ENCODE measurements at regions not wholly inside any gene's neighbourhood (a gene's known extent, or its start where the extent isn't known, plus 50 kb on each side); places are given as distances from the start of the nearest gene placed in this dataset.
"Not testable (repeated sequence)": the region's sequence is repeated elsewhere in the genome, so short reads cannot be mapped to it uniquely, and the experiment has no call there.

DNA sequence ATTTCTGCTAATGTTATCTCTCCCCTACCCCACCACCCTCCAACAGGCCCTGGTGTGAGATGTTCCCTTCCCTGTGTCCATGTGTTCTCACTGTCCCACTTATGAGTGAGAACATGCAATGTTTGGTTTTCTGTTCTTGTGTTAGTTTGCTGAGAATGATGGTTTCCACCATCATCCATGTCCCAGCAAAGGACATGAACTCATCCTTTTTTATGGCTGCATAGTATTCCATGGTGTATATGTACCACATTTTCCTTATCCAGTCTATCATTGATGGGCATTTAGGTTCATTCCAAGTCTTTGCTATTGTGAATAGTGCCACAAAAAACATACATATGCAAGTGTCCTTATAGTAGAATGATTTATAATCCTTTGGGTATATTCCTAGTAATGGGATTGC is 104.5 kb downstream of the ZNF33B start:
- H3K27ac Mint-ChIP-seq, CTCF ChIA-PET, H3K4me3 Mint-ChIP-seq, H3K27me3 Mint-ChIP-seq, DNase-seq, H3K4me1 Mint-ChIP-seq, POLR2A ChIA-PET: not testable (repeated sequence)
- Mint-ChIP-seq H3K9me3 (peaks cover 62% of the 10 kb centered on the region), H3K36me3 (ENCODE audit: low read depth) (peaks cover 14% of the 10 kb centered on the region)

- H3K27ac Mint-ChIP-seq: no peak overlapping the region
Observed at GRCh38 chr10:42532996-42533395, 105.4 kb downstream of the ZNF33B start.

DNA sequence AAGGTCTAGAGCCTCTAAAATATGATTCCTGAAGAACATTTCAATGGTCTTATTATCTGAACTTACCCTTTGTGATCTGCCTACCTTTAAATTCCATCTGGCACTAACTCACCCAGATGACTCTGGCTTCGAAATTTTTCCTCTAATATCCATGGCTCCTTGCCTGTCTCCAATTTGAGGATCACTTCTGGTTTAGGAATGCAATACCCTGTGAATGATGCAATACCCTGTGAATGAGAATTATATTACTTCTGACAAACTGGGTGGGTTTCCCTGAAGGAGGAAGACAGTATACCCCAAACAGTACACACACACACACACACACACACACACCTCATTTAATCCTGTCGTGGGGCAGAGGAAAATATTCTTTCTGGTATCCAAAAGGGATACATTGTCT is 115.3 kb downstream of the ZNF33B start:
- Mint-ChIP-seq H3K27ac (no peak overlapping the region), H3K36me3 (ENCODE audit: low read depth) (peaks cover 59% of the 10 kb centered on the region), H3K4me3 (no peak overlapping the region), H3K4me1 (no peaks in the 10 kb centered on the region), H3K27me3 (no peaks in the 10 kb centered on the region), H3K9me3 (peaks cover 53% of the 10 kb centered on the region)
- CTCF ChIA-PET: no interaction called here
- DNase-seq: no peak
- POLR2A ChIA-PET: no interaction called here

More at GRCh38 chr10:42532996-42533395, 105.4 kb downstream of the ZNF33B start:
- Mint-ChIP-seq H3K27me3 (no peaks in the 10 kb centered on the region), H3K36me3 (ENCODE audit: low read depth) (peaks cover 8% of the 10 kb centered on the region), H3K4me1 (no peaks in the 10 kb centered on the region), H3K4me3 (no peak overlapping the region), H3K9me3 (peaks cover 54% of the 10 kb centered on the region)
- no peak for DNase-seq
- CTCF ChIA-PET: no interaction called here
- POLR2A ChIA-PET: no interaction called here

DNA sequence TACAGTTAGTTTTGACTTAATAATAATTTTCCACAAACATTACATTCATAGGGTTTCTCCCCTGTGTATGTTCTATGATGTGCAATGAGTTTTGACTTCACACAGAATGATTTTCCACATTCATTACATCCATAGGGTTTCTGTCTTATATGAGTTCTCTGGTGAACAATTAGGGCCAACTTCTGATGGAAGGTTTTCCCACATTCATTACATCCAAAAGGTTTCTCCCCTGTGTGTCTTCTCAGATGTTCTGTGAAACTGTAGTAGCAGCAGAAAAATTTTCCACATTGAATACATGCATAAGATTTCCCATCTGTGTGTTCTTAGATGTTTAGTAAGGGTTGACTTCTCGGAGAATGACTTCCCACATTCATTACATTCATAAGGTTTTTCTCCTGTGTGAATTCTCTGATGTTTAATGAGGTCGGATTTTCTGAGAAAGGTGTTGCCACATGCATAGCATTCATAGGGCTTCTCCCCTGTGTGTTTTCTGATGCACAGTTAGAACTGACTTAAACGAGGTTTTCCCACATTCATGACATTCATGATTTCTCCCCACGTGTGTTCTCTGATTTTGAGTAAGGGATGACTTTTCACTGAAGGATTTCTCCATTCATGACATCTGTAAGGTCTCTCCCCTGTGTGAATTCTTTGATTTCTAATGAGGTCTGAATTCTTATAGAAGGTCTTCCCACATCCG is 118.5 kb downstream of the ZNF33B start:
- ChIA-PET CTCF (no interaction called here), POLR2A (no interaction called here)
- Mint-ChIP-seq H3K27me3 (no peaks in the 10 kb centered on the region), H3K36me3 (ENCODE audit: low read depth) (peaks cover 67% of the 10 kb centered on the region), H3K9me3 (peaks cover 77% of the 10 kb centered on the region), H3K27ac (no peak overlapping the region), H3K4me1 (no peaks in the 10 kb centered on the region), H3K4me3 (no peak overlapping the region)
- no peak for DNase-seq

GRCh38 chr10:42519079-42519478 is 119.3 kb downstream of the ZNF33B start:
- H3K27ac Mint-ChIP-seq: no peak overlapping the region
- CTCF ChIA-PET: no interaction called here
- no peaks in the 10 kb centered on the region for H3K4me1 Mint-ChIP-seq
- no peaks in the 10 kb centered on the region for H3K27me3 Mint-ChIP-seq
- H3K9me3 Mint-ChIP-seq: peaks cover 78% of the 10 kb centered on the region
- H3K4me3 Mint-ChIP-seq: no peak overlapping the region
- POLR2A ChIA-PET: no interaction called here
- DNase-seq: no peak
- peaks cover 63% of the 10 kb centered on the region for H3K36me3 Mint-ChIP-seq (ENCODE audit: low read depth)

DNA sequence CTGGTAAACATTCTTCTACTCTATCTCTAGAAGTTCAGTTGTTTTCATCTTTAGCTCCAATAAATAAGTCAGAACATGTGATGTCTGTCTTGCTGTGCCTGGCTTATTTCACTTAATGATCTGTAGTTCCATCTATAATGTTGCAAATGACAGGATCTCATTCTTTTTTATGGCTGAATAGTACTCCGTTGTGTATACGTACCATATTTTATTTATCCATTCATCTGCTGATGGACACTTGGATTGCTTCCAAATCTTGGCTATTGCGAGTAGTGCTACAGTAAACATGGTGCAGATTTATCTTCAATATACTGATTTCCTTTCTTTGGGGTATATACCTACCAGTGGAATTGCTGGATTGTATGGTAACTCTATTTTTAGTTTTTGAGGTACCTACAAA is 124.4 kb downstream of the ZNF33B start:
- no peak for DNase-seq
- CTCF ChIA-PET: interaction anchor here (0.6 kb wide), 1 partner anchor 292 kb away, joined by 3 read pairs; no protein-coding TSS in a partner anchor
- POLR2A ChIA-PET: no interaction called here
- Mint-ChIP-seq H3K9me3 (peaks cover 63% of the 10 kb centered on the region), H3K27ac (no peak overlapping the region), H3K4me3 (no peak overlapping the region), H3K4me1 (no peaks in the 10 kb centered on the region), H3K36me3 (ENCODE audit: low read depth) (peaks cover 21% of the 10 kb centered on the region), H3K27me3 (no peaks in the 10 kb centered on the region)

- no peaks in the 10 kb centered on the region for H3K27me3 Mint-ChIP-seq
- H3K36me3 Mint-ChIP-seq (ENCODE audit: low read depth): no peaks in the 10 kb centered on the region
- CTCF ChIA-PET: no interaction called here
Observed at GRCh38 chr10:42491801-42492200, 146.6 kb downstream of the ZNF33B start.

DNA sequence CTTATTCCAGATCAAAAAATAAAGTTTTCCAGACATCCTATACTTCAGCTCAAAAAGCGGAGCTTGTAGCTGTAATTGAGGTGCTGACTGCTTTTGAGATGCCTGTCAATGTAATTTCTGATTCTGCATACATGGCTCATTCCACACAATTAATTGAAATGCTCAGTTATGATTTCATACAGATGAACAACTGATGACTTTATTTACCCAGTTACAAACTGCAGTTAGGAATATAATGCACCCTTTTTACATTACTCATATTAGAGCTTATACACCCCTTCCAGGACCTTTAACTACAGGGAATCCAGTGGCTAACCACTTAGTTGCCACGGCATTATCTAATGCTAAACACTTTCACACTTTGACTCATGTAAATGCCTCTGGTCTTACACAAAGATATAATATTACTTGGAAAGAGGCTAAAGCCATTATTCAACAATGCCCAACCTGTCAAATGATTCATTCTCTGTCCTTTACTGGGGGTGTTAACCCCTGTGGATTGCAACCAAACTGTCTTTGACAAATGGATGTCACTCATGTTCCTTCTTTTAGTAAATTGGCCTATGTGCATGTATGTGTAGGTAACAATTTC is 147.3 kb downstream of the ZNF33B start:
- no peak for DNase-seq
- POLR2A ChIA-PET: no interaction called here
- no peaks in the 10 kb centered on the region for H3K36me3 Mint-ChIP-seq (ENCODE audit: low read depth)
- H3K27ac Mint-ChIP-seq: no peak overlapping the region
- H3K4me1 Mint-ChIP-seq: no peaks in the 10 kb centered on the region
- CTCF ChIA-PET: no interaction called here
- no peaks in the 10 kb centered on the region for H3K27me3 Mint-ChIP-seq
- no peak overlapping the region for H3K4me3 Mint-ChIP-seq
- H3K9me3 Mint-ChIP-seq: no peaks in the 10 kb centered on the region

More at GRCh38 chr10:42491801-42492200, 146.6 kb downstream of the ZNF33B start:
- Mint-ChIP-seq H3K9me3 (no peaks in the 10 kb centered on the region), H3K4me3 (no peak overlapping the region), H3K4me1 (no peaks in the 10 kb centered on the region), H3K27ac (no peak overlapping the region)
- no peak for DNase-seq
- POLR2A ChIA-PET: no interaction called here

DNA sequence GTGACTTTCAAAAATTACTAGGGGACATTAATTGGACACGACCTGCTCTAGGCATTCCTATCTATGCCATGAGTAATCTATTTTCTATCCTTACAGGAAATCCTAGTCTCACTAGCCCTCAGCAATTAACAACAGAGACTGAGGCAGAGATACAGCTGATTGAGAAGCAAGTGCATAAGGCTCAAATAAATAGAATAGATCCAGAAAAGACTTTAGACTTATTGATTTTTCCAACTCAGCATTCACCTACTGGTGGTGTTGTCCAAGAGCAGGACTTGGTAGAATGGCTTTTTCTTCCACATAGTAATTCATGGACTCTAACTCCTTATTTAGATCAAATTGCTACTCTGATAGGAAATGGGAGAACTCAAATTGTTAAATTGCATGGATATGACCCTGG is 148.0 kb downstream of the ZNF33B start:
- ChIA-PET POLR2A (no interaction called here), CTCF (no interaction called here)
- Mint-ChIP-seq H3K4me3 (no peak overlapping the region), H3K9me3 (no peaks in the 10 kb centered on the region), H3K4me1 (no peaks in the 10 kb centered on the region), H3K27ac (no peak overlapping the region), H3K27me3 (no peaks in the 10 kb centered on the region), H3K36me3 (ENCODE audit: low read depth) (no peaks in the 10 kb centered on the region)
- no peak for DNase-seq

DNA sequence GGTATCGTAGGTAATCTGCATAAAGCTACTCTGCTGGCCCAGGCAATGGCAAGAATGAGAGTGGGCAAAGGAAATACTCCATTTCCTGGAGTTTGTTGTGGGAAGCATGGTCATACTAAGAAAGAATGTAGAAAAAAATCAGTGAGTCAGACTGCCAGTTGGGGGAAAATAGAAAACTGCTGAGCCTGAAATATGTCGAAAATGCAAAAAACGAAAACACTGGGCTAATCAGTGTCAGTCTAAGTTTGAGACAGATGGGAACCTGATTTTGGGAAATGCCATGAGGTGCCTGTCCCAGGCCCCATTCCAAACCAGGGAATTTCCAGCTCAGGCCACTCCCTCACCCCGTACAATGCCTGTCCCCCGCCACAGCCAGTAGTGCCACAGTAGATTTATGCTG is 150.0 kb downstream of the ZNF33B start:
- H3K27me3 Mint-ChIP-seq: no peaks in the 10 kb centered on the region
- no peak overlapping the region for H3K4me3 Mint-ChIP-seq
- ChIA-PET POLR2A (no interaction called here), CTCF (interaction anchor here (0.6 kb wide), 1 partner anchor 990 kb away, joined by 3 read pairs; no protein-coding TSS in a partner anchor)
- no peaks in the 10 kb centered on the region for H3K4me1 Mint-ChIP-seq
- no peaks in the 10 kb centered on the region for H3K36me3 Mint-ChIP-seq (ENCODE audit: low read depth)
- H3K27ac Mint-ChIP-seq: no peak overlapping the region
- DNase-seq: no peak
- H3K9me3 Mint-ChIP-seq: no peaks in the 10 kb centered on the region

- H3K36me3 Mint-ChIP-seq (ENCODE audit: low read depth): no peaks in the 10 kb centered on the region
- no peak for DNase-seq
- CTCF ChIA-PET: no interaction called here
Observed at GRCh38 chr10:42482411-42482810, 156.0 kb downstream of the ZNF33B start.

GRCh38 chr10:42479057-42479456 is 159.3 kb downstream of the ZNF33B start:
- H3K4me3 Mint-ChIP-seq: no peak overlapping the region
- peaks cover 6% of the 10 kb centered on the region for H3K4me1 Mint-ChIP-seq
- ChIA-PET CTCF (no interaction called here), POLR2A (no interaction called here)
- H3K27ac Mint-ChIP-seq: no peak overlapping the region
- no peaks in the 10 kb centered on the region for H3K36me3 Mint-ChIP-seq (ENCODE audit: low read depth)
- no peak for DNase-seq
- H3K27me3 Mint-ChIP-seq: peaks cover 28% of the 10 kb centered on the region
- H3K9me3 Mint-ChIP-seq: peaks cover 4% of the 10 kb centered on the region

More at GRCh38 chr10:42482411-42482810, 156.0 kb downstream of the ZNF33B start:
- POLR2A ChIA-PET: no interaction called here
- H3K4me1 Mint-ChIP-seq: no peaks in the 10 kb centered on the region
- no peaks in the 10 kb centered on the region for H3K9me3 Mint-ChIP-seq
- no peak overlapping the region for H3K4me3 Mint-ChIP-seq
- peaks cover 3% of the 10 kb centered on the region for H3K27me3 Mint-ChIP-seq
- H3K27ac Mint-ChIP-seq: no peak overlapping the region

DNA sequence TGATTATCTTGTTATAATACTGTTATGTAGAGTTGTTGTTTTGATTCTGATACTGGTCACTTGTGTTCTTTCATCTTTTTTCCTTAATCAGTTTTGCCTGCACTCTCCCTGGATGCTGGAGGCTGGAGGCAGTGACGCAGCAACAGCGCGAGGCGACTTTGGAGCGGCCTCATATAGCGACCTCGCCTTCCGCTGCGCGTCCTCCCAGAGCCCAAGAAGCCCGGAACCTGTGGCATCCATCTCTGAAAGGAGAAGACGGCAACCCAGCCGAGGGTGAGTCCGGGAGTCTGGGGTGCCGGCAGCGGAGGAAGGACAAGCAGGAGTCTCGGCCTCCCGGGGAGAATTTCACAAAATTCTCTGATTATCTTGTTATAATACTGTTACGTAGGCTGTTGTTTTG is 161.2 kb downstream of the ZNF33B start:
- POLR2A ChIA-PET: no interaction called here
- Mint-ChIP-seq H3K4me1 (peaks cover 6% of the 10 kb centered on the region), H3K27ac (no peak overlapping the region), H3K9me3 (peaks cover 4% of the 10 kb centered on the region), H3K4me3 (no peak overlapping the region), H3K36me3 (ENCODE audit: low read depth) (no peaks in the 10 kb centered on the region), H3K27me3 (peaks cover 28% of the 10 kb centered on the region)
- CTCF ChIA-PET: no interaction called here
- DNase-seq: no peak

DNA sequence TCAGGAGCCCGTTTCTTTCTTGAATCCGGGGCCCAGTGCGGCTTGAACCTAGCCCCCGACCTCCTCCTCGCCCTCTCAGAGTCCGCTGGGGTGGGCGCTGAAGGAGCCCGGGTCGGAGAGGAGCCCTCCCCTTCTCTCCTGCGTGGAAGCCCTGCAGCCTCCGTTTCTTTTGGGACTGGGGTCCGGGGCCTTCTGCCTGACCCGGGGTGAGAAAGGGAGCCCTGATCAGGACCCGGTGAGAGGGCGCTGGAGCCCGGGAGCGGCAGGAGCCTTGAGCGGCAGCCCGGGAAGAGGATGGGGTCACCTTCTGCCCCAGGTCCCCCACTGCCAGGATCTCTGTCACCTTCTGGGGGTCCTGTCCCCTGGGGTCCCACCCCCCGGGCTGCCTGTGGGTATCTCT is 162.3 kb downstream of the ZNF33B start:
- DNase-seq: no peak
- no peak overlapping the region for H3K4me3 Mint-ChIP-seq
- H3K4me1 Mint-ChIP-seq: peaks cover 6% of the 10 kb centered on the region
- POLR2A ChIA-PET: no interaction called here
- H3K27me3 Mint-ChIP-seq: peaks cover 28% of the 10 kb centered on the region
- H3K36me3 Mint-ChIP-seq (ENCODE audit: low read depth): no peaks in the 10 kb centered on the region
- CTCF ChIA-PET: no interaction called here
- H3K27ac Mint-ChIP-seq: no peak overlapping the region
- peaks cover 4% of the 10 kb centered on the region for H3K9me3 Mint-ChIP-seq

All from activated CD4-positive, alpha-beta T cell treated with anti-CD3 and anti-CD28 coated beads, Interleukin-2, amount 10 ng/mL, durations not matched to agents 7 days and 5 days (primary cell).